ENCODE measurements at regions not wholly inside any gene's neighbourhood (a gene's known extent, or its start where the extent isn't known, plus 50 kb on each side); places are given as distances from the start of the nearest gene placed in this dataset.

- ChIA-PET CTCF (interaction anchor here (1.5 kb wide), 1 partner anchor 204 kb away, joined by 3 read pairs; no protein-coding TSS in a partner anchor), POLR2A (no interaction called here)
- no peak overlapping the region for H3K27ac ChIP-seq (ENCODE audit: low read depth, low read length)
Observed at GRCh38 chr2:128550801-128551416, 232.2 kb upstream of the HS6ST1 start.

GRCh38 chr2:128551435-128551834 lies 232.8 kb upstream of the HS6ST1 start:
- Histone ChIP-seq H3K27me3 (ENCODE audit: control insufficient read depth, insufficient read depth, low read length) (no peaks in the 10 kb centered on the region), H3K4me3 (ENCODE audit: low read depth, low read length) (no peak overlapping the region), H3K9me3 (ENCODE audit: control insufficient read depth, insufficient read depth, low read length) (peaks cover 6% of the 10 kb centered on the region), H3K27ac (ENCODE audit: low read depth, low read length) (no peak overlapping the region)
- TF ChIP-seq CTCF (IDR thresholded peaks at IDR 0.05; ENCODE audit: low read depth, low read length), result no peak
- CTCF ChIA-PET, result no interaction called here
- no peak for DNase-seq (ENCODE audit: low read depth, low spot score)
- POLR2A ChIA-PET, result no interaction called here

More at GRCh38 chr2:128550801-128551416, 232.2 kb upstream of the HS6ST1 start:
- no peaks in the 10 kb centered on the region for H3K27me3 ChIP-seq (ENCODE audit: control insufficient read depth, insufficient read depth, low read length)
- TF ChIP-seq CTCF (IDR thresholded peaks at IDR 0.05; ENCODE audit: low read depth, low read length), result no peak
- H3K9me3 ChIP-seq (ENCODE audit: control insufficient read depth, insufficient read depth, low read length), result peaks cover 6% of the 10 kb centered on the region
- no peak for DNase-seq (ENCODE audit: low read depth, low spot score)
- H3K4me3 ChIP-seq (ENCODE audit: low read depth, low read length), result no peak overlapping the region

- POLR2A ChIA-PET, result no interaction called here
Observed at GRCh38 chr2:128552141-128552805, 233.6 kb upstream of the HS6ST1 start.

GRCh38 chr2:128552806-128553551 lies 234.3 kb upstream of the HS6ST1 start:
- ChIA-PET POLR2A (no interaction called here), CTCF (no interaction called here)
- Histone ChIP-seq H3K4me3 (ENCODE audit: low read depth, low read length) (no peak overlapping the region), H3K27me3 (ENCODE audit: control insufficient read depth, insufficient read depth, low read length) (no peaks in the 10 kb centered on the region), H3K27ac (ENCODE audit: low read depth, low read length) (no peak overlapping the region), H3K9me3 (ENCODE audit: control insufficient read depth, insufficient read depth, low read length) (peaks cover 6% of the 10 kb centered on the region)
- DNase-seq (ENCODE audit: low read depth, low spot score), result no peak
- no peak for TF ChIP-seq CTCF (IDR thresholded peaks at IDR 0.05; ENCODE audit: low read depth, low read length)

More at GRCh38 chr2:128552141-128552805, 233.6 kb upstream of the HS6ST1 start:
- Histone ChIP-seq H3K27ac (ENCODE audit: low read depth, low read length) (no peak overlapping the region), H3K27me3 (ENCODE audit: control insufficient read depth, insufficient read depth, low read length) (no peaks in the 10 kb centered on the region), H3K9me3 (ENCODE audit: control insufficient read depth, insufficient read depth, low read length) (peaks cover 6% of the 10 kb centered on the region), H3K4me3 (ENCODE audit: low read depth, low read length) (no peak overlapping the region)
- DNase-seq (ENCODE audit: low read depth, low spot score), result no peak
- TF ChIP-seq CTCF (IDR thresholded peaks at IDR 0.05; ENCODE audit: low read depth, low read length), result no peak
- CTCF ChIA-PET, result no interaction called here

Data from AG04450 (cell line).